Lower leg skin (tissue), 4 donors: ENCODE measurements at regions not wholly inside any gene's neighbourhood (a gene's known extent, or its start where the extent isn't known, plus 50 kb on each side); places are given as distances from the start of the nearest gene placed in this dataset.
"Not testable (repeated sequence)": the region's sequence is repeated elsewhere in the genome, so short reads cannot be mapped to it uniquely, and the experiment has no call there.

ENCODE experiments used
- DNase-seq, 2 donors: peaks; one replicate each; pipeline ENCODE4 v3.0.0-alpha.2; 2019; ENCODE audit warnings: low spot score in 2 of 2
- H3K4me3 ChIP-seq: fragments of 200-600 bp; sonication (generic); 2 replicates; pipeline ENCODE4 v1.5.1; 2017; ENCODE audit warnings: mild to moderate bottlenecking, low read depth; ENCODE audit not compliant: poor library complexity, severe bottlenecking
- CTCF ChIP-seq, 3 donors: fragments of 450-650 bp; IDR thresholded peaks; one replicate each; pipeline ENCODE4 v1.5.1; 2016; ENCODE audit warnings: antibody characterized with exemption in 3 of 3, mild to moderate bottlenecking in 3 of 3, moderate library complexity in 2 of 3
- POLR2A ChIP-seq, 2 donors: fragments of 450-650 bp; IDR thresholded peaks; one replicate each; pipeline ENCODE4 v1.6.1; 2016 to 2017; ENCODE audit warnings: antibody characterized with exemption in 2 of 2, mild to moderate bottlenecking in 1 of 2, moderate library complexity in 1 of 2
- WGBS, 2 donors: methylation state at CpG; one replicate each; pipeline ENCODE4 v1.1.5; 2018; 5-methylcytosine and 5-hydroxymethylcytosine counted together
- intact Hi-C: fragments of 100-400 bp; cut with DNase I; formaldehyde crosslinking; loops from one replicate; pipeline ENCODE4 v1.15.0; 2023; ENCODE audit warnings: low total_unique reads

GRCh38 chr4:118410138-118410537 is 57.3 kb upstream of the PRSS12 start:
- 53 to 71% methylated on average over 3 of the region's 3 CpGs for WGBS, 2 donors
- no peak overlapping the region for H3K4me3 ChIP-seq
- intact Hi-C loops = no loop called here
- DNase-seq = no peak
- TF ChIP-seq CTCF (IDR thresholded peaks at IDR 0.05) (no peak), POLR2A (IDR thresholded peaks at IDR 0.05) (no peak)

GRCh38 chr4:118417325-118417724 is 64.5 kb upstream of the PRSS12 start:
- H3K4me3 ChIP-seq = no peak overlapping the region
- DNase-seq = no peak
- no peak for TF ChIP-seq CTCF (IDR thresholded peaks at IDR 0.05)
- TF ChIP-seq POLR2A (IDR thresholded peaks at IDR 0.05) = no peak
- intact Hi-C loops = no loop called here

- 72 to 77% methylated on average over 5 of the region's 5 CpGs for WGBS, 2 donors
- H3K4me3 ChIP-seq, intact Hi-C loops, DNase-seq: not testable (repeated sequence)
These were observed 65.0 kb upstream of the PRSS12 start for GRCh38 chr4:118417800-118418199.

- intact Hi-C loops, DNase-seq, H3K4me3 ChIP-seq: not testable (repeated sequence)
- WGBS, 2 donors = 73 to 79% methylated on average over 2 of the region's 2 CpGs
These were observed 65.6 kb upstream of the PRSS12 start for GRCh38 chr4:118418396-118418795.

GRCh38 chr4:118419626-118420025 is 66.8 kb upstream of the PRSS12 start:
- intact Hi-C loops, H3K4me3 ChIP-seq, DNase-seq: not testable (repeated sequence)
- WGBS, 2 donors = 42 to 47% methylated on average over 7 of the region's 7 CpGs

GRCh38 chr4:118424062-118424461 is 71.3 kb upstream of the PRSS12 start:
- WGBS, 2 donors = 1 to 7% methylated on average over 5 of the region's 5 CpGs
- H3K4me3 ChIP-seq, intact Hi-C loops, DNase-seq: not testable (repeated sequence)

GRCh38 chr4:118428881-118429280 is 76.1 kb upstream of the PRSS12 start:
- intact Hi-C loops, DNase-seq, H3K4me3 ChIP-seq: not testable (repeated sequence)
- no CpG with 5 or more reads among the region's 1 CpG for WGBS, 2 donors

- H3K4me3 ChIP-seq, intact Hi-C loops, DNase-seq: not testable (repeated sequence)
- WGBS, 2 donors = 61 to 66% methylated on average over 2 to 5 of the region's 5 CpGs
These were observed 79.6 kb upstream of the PRSS12 start for GRCh38 chr4:118432359-118432758.

- 27 to 32% methylated on average over 3 to 4 of the region's 5 CpGs for WGBS, 2 donors
- DNase-seq, intact Hi-C loops, H3K4me3 ChIP-seq: not testable (repeated sequence)
These were observed 81.0 kb upstream of the PRSS12 start for GRCh38 chr4:118433612-118434375.

- DNase-seq, H3K4me3 ChIP-seq, intact Hi-C loops: not testable (repeated sequence)
- WGBS, 2 donors = 56 to 62% methylated on average over 3 of the region's 3 CpGs
These were observed 82.6 kb upstream of the PRSS12 start for GRCh38 chr4:118435415-118435814.

GRCh38 chr4:118442115-118442837 is 89.5 kb upstream of the PRSS12 start:
- DNase-seq, intact Hi-C loops, H3K4me3 ChIP-seq: not testable (repeated sequence)
- WGBS, 2 donors = 79 to 81% methylated on average over 7 of the region's 8 CpGs

GRCh38 chr4:118447397-118447796 is 94.6 kb upstream of the PRSS12 start:
- DNase-seq, H3K4me3 ChIP-seq, intact Hi-C loops: not testable (repeated sequence)
- 97% methylated on average over 3 of the region's 3 CpGs for WGBS, 2 donors

GRCh38 chr4:118454857-118455256 is 102.1 kb upstream of the PRSS12 start:
- H3K4me3 ChIP-seq, DNase-seq, intact Hi-C loops: not testable (repeated sequence)
- 47 to 50% methylated on average over 1 of the region's 1 CpG for WGBS, 2 donors
